WTC11 (cell line): ENCODE measurements at regions not wholly inside any gene's neighbourhood (a gene's known extent, or its start where the extent isn't known, plus 50 kb on each side); places are given as distances from the start of the nearest gene placed in this dataset.

Source experiments
- ATAC-seq: fragments of 200-7000 bp; cut with Tn5 transposase; 2 replicates; pipeline ENCODE4 v1.10.0; 2021; ENCODE audit warnings: mild to moderate bottlenecking, moderate library complexity
- CTCF ChIA-PET: fragments of 300-600 bp; sonication (Branson Sonifier 250); formaldehyde crosslinking; loops from one replicate; lab custom pipeline; 2021; ENCODE audit warnings: antibody characterized with exemption; lab: Charles Lee
- POLR2A ChIA-PET: fragments of 350-600 bp; sonication (Branson Sonifier 250); formaldehyde crosslinking; loops from one replicate; lab custom pipeline; 2021; ENCODE audit warnings: antibody characterized with exemption; lab: Charles Lee
- DNase-seq: peaks from one replicate; pipeline ENCODE4 v3.0.0; 2021; ENCODE audit warnings: low spot score
- H3K27ac Mint-ChIP-seq: 2 replicates; pipeline ENCODE4 v1.8.0; 2021; ENCODE audit warnings: mixed read lengths
- H3K27me3 Mint-ChIP-seq: 2 replicates; pipeline ENCODE4 v1.8.0; 2021; ENCODE audit warnings: low read depth, mild to moderate bottlenecking, moderate library complexity, mixed read lengths
- H3K36me3 Mint-ChIP-seq: 2 replicates; pipeline ENCODE4 v1.8.0; 2021; ENCODE audit warnings: mixed read lengths
- H3K4me1 Mint-ChIP-seq: 2 replicates; pipeline ENCODE4 v1.8.0; 2022; ENCODE audit warnings: mixed read lengths
- H3K4me3 Mint-ChIP-seq: 2 replicates; pipeline ENCODE4 v1.8.0; 2021; ENCODE audit warnings: mild to moderate bottlenecking, moderate library complexity, mixed read lengths
- H3K9me3 Mint-ChIP-seq: 2 replicates; pipeline ENCODE4 v1.8.0; 2021; ENCODE audit warnings: mixed read lengths
- ATF1 ChIP-seq: sonication (generic); formaldehyde crosslinking; IDR thresholded peaks from 2 replicates; pipeline ENCODE4 v1.8.1; 2023; ENCODE audit warnings: mild to moderate bottlenecking, moderate library complexity, missing genetic modification reagents
- FOXJ3 ChIP-seq: sonication (generic); formaldehyde crosslinking; IDR thresholded peaks from 2 replicates; pipeline ENCODE4 v1.9.0; 2021; ENCODE audit warnings: missing genetic modification reagents, mild to moderate bottlenecking, borderline replicate concordance
- HMGA2 ChIP-seq: fragments of 250-450 bp; sonication (Bioruptor Pico); IDR thresholded peaks from 2 replicates; pipeline ENCODE4 v1.4.0; 2021; ENCODE audit warnings: mild to moderate bottlenecking, moderate library complexity
- HMGXB4 ChIP-seq: sonication (generic); formaldehyde crosslinking; IDR thresholded peaks from 2 replicates; pipeline ENCODE4 v1.8.1; 2023; ENCODE audit warnings: mild to moderate bottlenecking, moderate library complexity, missing genetic modification reagents
- MXD4 ChIP-seq: fragments of 250-450 bp; sonication (Bioruptor Pico); IDR thresholded peaks from 2 replicates; pipeline ENCODE4 v1.8.0; 2021; ENCODE audit warnings: mild to moderate bottlenecking, moderate library complexity, borderline replicate concordance
- PRDM15 ChIP-seq: sonication (generic); formaldehyde crosslinking; IDR thresholded peaks from 2 replicates; pipeline ENCODE4 v1.8.0; 2022; ENCODE audit warnings: missing genetic modification reagents
- SMAD3 ChIP-seq: sonication (generic); formaldehyde crosslinking; IDR thresholded peaks from 2 replicates; pipeline ENCODE4 v1.8.0; 2022; ENCODE audit warnings: missing genetic modification reagents, mild to moderate bottlenecking, borderline replicate concordance
- SP1 ChIP-seq: sonication (generic); formaldehyde crosslinking; conservative IDR thresholded peaks from 2 replicates; pipeline ENCODE4 v1.8.1; 2022; ENCODE audit warnings: missing genetic modification reagents
- TCF7 ChIP-seq: sonication (generic); formaldehyde crosslinking; IDR thresholded peaks from 2 replicates; pipeline ENCODE4 v1.8.0; 2022; ENCODE audit warnings: mild to moderate bottlenecking, low read depth, missing genetic modification reagents, moderate library complexity
- TEAD1 ChIP-seq: sonication (generic); formaldehyde crosslinking; IDR thresholded peaks from 2 replicates; pipeline ENCODE4 v1.8.0; 2022; ENCODE audit warnings: mild to moderate bottlenecking, missing genetic modification reagents
- TEAD4 ChIP-seq: sonication (generic); formaldehyde crosslinking; IDR thresholded peaks from 2 replicates; pipeline ENCODE4 v1.8.0; 2022; ENCODE audit warnings: mild to moderate bottlenecking, missing genetic modification reagents
- ZMAT4 ChIP-seq: fragments of 250-450 bp; sonication (Bioruptor Pico); IDR thresholded peaks from 2 replicates; pipeline ENCODE4 v1.9.0; 2021; ENCODE audit warnings: mild to moderate bottlenecking
- ZNF121 ChIP-seq: sonication (generic); formaldehyde crosslinking; IDR thresholded peaks from 2 replicates; pipeline ENCODE4 v1.8.0; 2023; ENCODE audit warnings: missing genetic modification reagents
- ZNF416 ChIP-seq: fragments of 250-450 bp; sonication (Bioruptor Pico); IDR thresholded peaks from 2 replicates; pipeline ENCODE4 v1.9.0; 2021; ENCODE audit warnings: mild to moderate bottlenecking, inconsistent platforms
- ZNF423 ChIP-seq: fragments of 250-450 bp; sonication (Bioruptor Pico); IDR thresholded peaks from 2 replicates; pipeline ENCODE4 v2.1.2; 2022; ENCODE audit warnings: mild to moderate bottlenecking, moderate library complexity
- ZNF532 ChIP-seq: fragments of 250-450 bp; sonication (Bioruptor Pico); IDR thresholded peaks from 2 replicates; pipeline ENCODE4 v1.9.0; 2021; ENCODE audit warnings: mild to moderate bottlenecking, borderline replicate concordance
- TF ChIP-seq, protein P1 (sequence below): sonication (generic); formaldehyde crosslinking; IDR thresholded peaks from 2 replicates; pipeline ENCODE4 v1.8.1; 2023; ENCODE audit warnings: mild to moderate bottlenecking, missing genetic modification reagents, borderline replicate concordance
- TF ChIP-seq, protein P2 (sequence below): sonication (generic); formaldehyde crosslinking; IDR thresholded peaks from 2 replicates; pipeline ENCODE4 v1.8.1; 2022; ENCODE audit warnings: low read depth, missing genetic modification reagents, borderline replicate concordance

- H3K4me3 Mint-ChIP-seq = no peak overlapping the region
- no peaks in the 10 kb centered on the region for H3K36me3 Mint-ChIP-seq
- H3K27ac Mint-ChIP-seq = no peak overlapping the region
- DNase-seq (no peak), ATAC-seq (no peak)
- H3K4me1 Mint-ChIP-seq = peaks cover 7% of the 10 kb centered on the region
- ChIA-PET CTCF (no interaction called here), POLR2A (no interaction called here)
- no peaks in the 10 kb centered on the region for H3K9me3 Mint-ChIP-seq
- no peaks in the 10 kb centered on the region for H3K27me3 Mint-ChIP-seq
- TF ChIP-seq ZMAT4 (CRISPR knock-in tag) (no peak), SP1 (CRISPR knock-in tag) (no peak), HMGA2 (no peak), ZNF532 (CRISPR knock-in tag) (no peak), HMGXB4 (no peak)
These were observed 156.9 kb upstream of the DPYD start for GRCh38 chr1:98077691-98078090.

DNA sequence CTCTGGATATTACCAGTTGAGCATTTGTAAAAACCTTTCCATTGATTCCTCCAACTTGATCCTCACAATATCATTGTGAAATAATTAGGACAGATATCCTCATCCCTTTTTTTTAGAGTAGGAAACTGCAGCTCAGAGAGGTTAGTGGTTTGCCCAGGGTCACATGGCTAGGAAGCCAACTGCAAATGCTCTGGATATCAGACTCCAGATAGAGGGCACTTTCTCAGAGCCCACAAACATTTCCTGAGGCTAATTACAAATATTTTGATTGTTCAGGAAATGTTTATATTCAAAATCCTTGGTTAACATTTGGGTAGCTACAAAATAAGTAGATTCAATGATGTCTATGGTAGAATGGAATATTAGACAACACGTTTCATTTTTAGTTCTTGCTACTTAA is 154.8 kb upstream of the DPYD start:
- DNase-seq = no peak
- ChIA-PET CTCF (no interaction called here), POLR2A (no interaction called here)
- Mint-ChIP-seq H3K4me3 (no peak overlapping the region), H3K27me3 (no peaks in the 10 kb centered on the region), H3K27ac (no peak overlapping the region), H3K4me1 (peaks cover 9% of the 10 kb centered on the region), H3K36me3 (no peaks in the 10 kb centered on the region), H3K9me3 (no peaks in the 10 kb centered on the region)
- TF ChIP-seq TEAD1 (CRISPR knock-in tag) (no peak), TEAD4 (no peak), MXD4 (CRISPR knock-in tag) (no peak), PRDM15 (CRISPR knock-in tag) (no peak), ZNF416 (CRISPR knock-in tag) (no peak), ZNF423 (CRISPR knock-in tag) (no peak), ATF1 (CRISPR knock-in tag) (no peak), TCF7 (CRISPR knock-in tag) (no peak), SP1 (CRISPR knock-in tag) (no peak), ZNF121 (CRISPR knock-in tag) (no peak), SMAD3 (CRISPR knock-in tag) (no peak), HMGXB4 (no peak), FOXJ3 (CRISPR knock-in tag) (no peak)
- TF ChIP-seq, protein P1, sequence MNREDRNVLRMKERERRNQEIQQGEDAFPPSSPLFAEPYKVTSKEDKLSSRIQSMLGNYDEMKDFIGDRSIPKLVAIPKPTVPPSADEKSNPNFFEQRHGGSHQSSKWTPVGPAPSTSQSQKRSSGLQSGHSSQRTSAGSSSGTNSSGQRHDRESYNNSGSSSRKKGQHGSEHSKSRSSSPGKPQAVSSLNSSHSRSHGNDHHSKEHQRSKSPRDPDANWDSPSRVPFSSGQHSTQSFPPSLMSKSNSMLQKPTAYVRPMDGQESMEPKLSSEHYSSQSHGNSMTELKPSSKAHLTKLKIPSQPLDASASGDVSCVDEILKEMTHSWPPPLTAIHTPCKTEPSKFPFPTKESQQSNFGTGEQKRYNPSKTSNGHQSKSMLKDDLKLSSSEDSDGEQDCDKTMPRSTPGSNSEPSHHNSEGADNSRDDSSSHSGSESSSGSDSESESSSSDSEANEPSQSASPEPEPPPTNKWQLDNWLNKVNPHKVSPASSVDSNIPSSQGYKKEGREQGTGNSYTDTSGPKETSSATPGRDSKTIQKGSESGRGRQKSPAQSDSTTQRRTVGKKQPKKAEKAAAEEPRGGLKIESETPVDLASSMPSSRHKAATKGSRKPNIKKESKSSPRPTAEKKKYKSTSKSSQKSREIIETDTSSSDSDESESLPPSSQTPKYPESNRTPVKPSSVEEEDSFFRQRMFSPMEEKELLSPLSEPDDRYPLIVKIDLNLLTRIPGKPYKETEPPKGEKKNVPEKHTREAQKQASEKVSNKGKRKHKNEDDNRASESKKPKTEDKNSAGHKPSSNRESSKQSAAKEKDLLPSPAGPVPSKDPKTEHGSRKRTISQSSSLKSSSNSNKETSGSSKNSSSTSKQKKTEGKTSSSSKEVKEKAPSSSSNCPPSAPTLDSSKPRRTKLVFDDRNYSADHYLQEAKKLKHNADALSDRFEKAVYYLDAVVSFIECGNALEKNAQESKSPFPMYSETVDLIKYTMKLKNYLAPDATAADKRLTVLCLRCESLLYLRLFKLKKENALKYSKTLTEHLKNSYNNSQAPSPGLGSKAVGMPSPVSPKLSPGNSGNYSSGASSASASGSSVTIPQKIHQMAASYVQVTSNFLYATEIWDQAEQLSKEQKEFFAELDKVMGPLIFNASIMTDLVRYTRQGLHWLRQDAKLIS (CRISPR knock-in tag) = no peak
- TF ChIP-seq, protein P2, sequence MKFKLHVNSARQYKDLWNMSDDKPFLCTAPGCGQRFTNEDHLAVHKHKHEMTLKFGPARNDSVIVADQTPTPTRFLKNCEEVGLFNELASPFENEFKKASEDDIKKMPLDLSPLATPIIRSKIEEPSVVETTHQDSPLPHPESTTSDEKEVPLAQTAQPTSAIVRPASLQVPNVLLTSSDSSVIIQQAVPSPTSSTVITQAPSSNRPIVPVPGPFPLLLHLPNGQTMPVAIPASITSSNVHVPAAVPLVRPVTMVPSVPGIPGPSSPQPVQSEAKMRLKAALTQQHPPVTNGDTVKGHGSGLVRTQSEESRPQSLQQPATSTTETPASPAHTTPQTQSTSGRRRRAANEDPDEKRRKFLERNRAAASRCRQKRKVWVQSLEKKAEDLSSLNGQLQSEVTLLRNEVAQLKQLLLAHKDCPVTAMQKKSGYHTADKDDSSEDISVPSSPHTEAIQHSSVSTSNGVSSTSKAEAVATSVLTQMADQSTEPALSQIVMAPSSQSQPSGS = no peak
- ATAC-seq = no peak
